ENCODE measurements at regions not wholly inside any gene's neighbourhood (a gene's known extent, or its start where the extent isn't known, plus 50 kb on each side); places are given as distances from the start of the nearest gene placed in this dataset.
"Not testable (repeated sequence)": the region's sequence is repeated elsewhere in the genome, so short reads cannot be mapped to it uniquely, and the experiment has no call there.

DNA sequence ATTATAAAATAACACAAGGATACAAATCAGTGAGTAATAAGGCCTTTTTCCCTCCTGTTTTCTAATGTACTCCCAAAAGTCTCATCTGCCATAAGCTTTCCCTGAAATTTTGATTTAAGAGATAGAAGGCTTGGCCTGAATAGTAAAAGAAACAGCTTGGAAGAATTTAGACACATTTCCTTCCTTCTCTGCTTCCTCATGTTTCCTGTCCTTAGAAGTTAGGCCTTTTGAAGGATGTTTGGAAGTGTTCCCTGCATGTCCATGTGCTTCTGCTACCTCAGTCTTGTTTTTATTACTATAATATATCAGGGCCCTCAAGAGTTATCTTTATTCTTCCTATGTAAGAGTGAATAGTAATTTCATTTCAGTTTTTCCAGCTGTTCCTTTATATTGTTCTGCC is 242.7 kb downstream of the DEPDC1B start:
- H3K27ac ChIP-seq = no peak overlapping the region
- H3K36me3 ChIP-seq = no peaks in the 10 kb centered on the region
- H3K27me3 ChIP-seq = no peaks in the 10 kb centered on the region
- TF ChIP-seq CTCF (IDR thresholded peaks at IDR 0.05; ENCODE audit: low read depth, low read length) = no peak
- DNase-seq (ENCODE audit: low read depth in 1 of 2, low spot score in 1 of 2) = peak in 1 of 2 donors; percentile 1
- H3K4me3 ChIP-seq = no peak overlapping the region
- H3K4me1 ChIP-seq (ENCODE audit: low read depth) = no peaks in the 10 kb centered on the region
- H3K9me3 ChIP-seq (ENCODE audit: low read depth) = no peaks in the 10 kb centered on the region

GRCh38 chr5:60455589-60455988 is 244.4 kb downstream of the DEPDC1B start:
- no peak for DNase-seq (ENCODE audit: low read depth in 1 of 2, low spot score in 1 of 2)
- H3K27me3 ChIP-seq = no peaks in the 10 kb centered on the region
- no peaks in the 10 kb centered on the region for H3K4me1 ChIP-seq (ENCODE audit: low read depth)
- H3K9me3 ChIP-seq (ENCODE audit: low read depth) = no peaks in the 10 kb centered on the region
- H3K27ac ChIP-seq = no peak overlapping the region
- no peak for TF ChIP-seq CTCF (IDR thresholded peaks at IDR 0.05; ENCODE audit: low read depth, low read length)
- no peak overlapping the region for H3K4me3 ChIP-seq
- H3K36me3 ChIP-seq = no peaks in the 10 kb centered on the region

GRCh38 chr5:60454277-60454676 is 245.7 kb downstream of the DEPDC1B start:
- not testable (repeated sequence) for H3K36me3 ChIP-seq; H3K4me1 ChIP-seq (ENCODE audit: low read depth); H3K27me3 ChIP-seq; DNase-seq (ENCODE audit: low read depth in 1 of 2, low spot score in 1 of 2); H3K9me3 ChIP-seq (ENCODE audit: low read depth); H3K27ac ChIP-seq; H3K4me3 ChIP-seq

DNA sequence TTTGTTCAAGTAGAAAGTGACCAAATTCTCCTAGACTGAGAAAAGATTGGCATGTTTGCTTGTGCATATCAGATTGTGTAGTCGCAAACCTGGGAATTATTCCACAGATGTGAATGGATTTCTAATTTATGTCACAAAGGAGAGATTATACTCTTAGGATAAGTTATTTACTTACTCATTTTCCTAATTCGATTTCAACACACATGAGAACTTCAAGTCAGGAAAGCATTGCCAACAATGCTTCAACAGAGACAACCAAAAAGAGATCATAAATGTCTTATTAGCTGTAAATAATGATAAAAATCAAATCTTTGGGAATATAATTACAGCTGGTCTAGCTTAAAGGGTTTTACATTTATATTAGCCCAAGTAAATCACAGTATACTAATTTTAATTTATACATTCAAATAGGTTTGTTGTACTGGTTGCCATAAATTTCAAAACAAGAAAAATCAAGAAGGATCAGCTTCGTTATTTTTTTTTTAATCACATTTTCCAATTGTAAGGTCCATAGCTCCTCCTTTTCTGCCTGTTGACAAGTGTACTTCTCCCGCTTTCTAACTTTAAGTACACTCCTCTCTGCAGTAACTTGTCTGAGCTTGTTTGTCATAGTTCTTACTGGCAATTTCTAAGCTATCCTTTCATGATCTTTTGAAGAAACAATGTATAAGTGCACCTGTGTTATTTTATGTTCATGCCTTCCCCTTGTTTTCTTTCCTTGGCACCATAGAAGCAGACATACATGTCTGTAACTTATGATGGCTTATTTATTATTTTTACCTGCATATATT is 246.6 kb downstream of the DEPDC1B start:
- Histone ChIP-seq H3K36me3 (no peaks in the 10 kb centered on the region), H3K4me1 (ENCODE audit: low read depth) (no peaks in the 10 kb centered on the region), H3K27me3 (no peaks in the 10 kb centered on the region), H3K9me3 (ENCODE audit: low read depth) (no peaks in the 10 kb centered on the region), H3K4me3 (no peak overlapping the region), H3K27ac (no peak overlapping the region)
- no peak for TF ChIP-seq CTCF (IDR thresholded peaks at IDR 0.05; ENCODE audit: low read depth, low read length)
- DNase-seq (ENCODE audit: low read depth in 1 of 2, low spot score in 1 of 2) = no peak

GRCh38 chr5:60448600-60448999 is 251.4 kb downstream of the DEPDC1B start:
- no peak for DNase-seq (ENCODE audit: low read depth in 1 of 2, low spot score in 1 of 2)
- H3K9me3 ChIP-seq (ENCODE audit: low read depth) = no peaks in the 10 kb centered on the region
- no peak overlapping the region for H3K27ac ChIP-seq
- H3K27me3 ChIP-seq = no peaks in the 10 kb centered on the region
- H3K4me1 ChIP-seq (ENCODE audit: low read depth) = no peaks in the 10 kb centered on the region
- TF ChIP-seq CTCF (IDR thresholded peaks at IDR 0.05; ENCODE audit: low read depth, low read length) = no peak
- H3K4me3 ChIP-seq = no peak overlapping the region
- no peaks in the 10 kb centered on the region for H3K36me3 ChIP-seq

- DNase-seq (ENCODE audit: low read depth in 1 of 2, low spot score in 1 of 2) = no peak
- no peak for TF ChIP-seq CTCF (IDR thresholded peaks at IDR 0.05; ENCODE audit: low read depth, low read length)
- Histone ChIP-seq H3K4me3 (no peak overlapping the region), H3K9me3 (ENCODE audit: low read depth) (no peaks in the 10 kb centered on the region), H3K27me3 (no peaks in the 10 kb centered on the region), H3K27ac (no peak overlapping the region), H3K4me1 (ENCODE audit: low read depth) (no peaks in the 10 kb centered on the region), H3K36me3 (no peaks in the 10 kb centered on the region)
Measured at GRCh38 chr5:60447488-60447920, 252.5 kb downstream of the DEPDC1B start.

Data from cardiac muscle cell (in vitro differentiated cells and primary cell).